ENCODE measurements at regions not wholly inside any gene's neighbourhood (a gene's known extent, or its start where the extent isn't known, plus 50 kb on each side); places are given as distances from the start of the nearest gene placed in this dataset.
A peak's percentile ranks its signal among the peaks of the same experiment; 100 is the strongest.
"Not testable (repeated sequence)": the region's sequence is repeated elsewhere in the genome, so short reads cannot be mapped to it uniquely, and the experiment has no call there.

DNA sequence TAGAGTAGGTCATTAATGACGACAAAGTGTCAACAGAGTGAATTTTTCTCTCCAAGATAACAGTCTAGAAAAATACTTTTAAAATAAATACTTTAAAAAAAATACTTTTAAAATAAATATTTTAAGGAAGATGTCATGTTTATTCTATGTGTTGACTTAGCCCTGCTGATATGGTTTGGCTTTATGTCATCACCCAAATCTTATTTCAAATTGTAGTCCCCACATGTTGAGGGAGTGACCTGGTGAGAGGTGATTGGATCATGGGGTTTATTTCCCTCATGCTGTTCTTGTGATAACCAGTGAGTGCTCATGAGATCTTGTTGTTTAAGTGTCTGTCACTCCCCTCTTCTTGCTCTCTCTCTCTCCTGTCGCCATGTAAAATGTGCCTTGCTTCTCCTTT is 754.9 kb upstream of the SLIT2 start:
- TF ChIP-seq, protein P1, sequence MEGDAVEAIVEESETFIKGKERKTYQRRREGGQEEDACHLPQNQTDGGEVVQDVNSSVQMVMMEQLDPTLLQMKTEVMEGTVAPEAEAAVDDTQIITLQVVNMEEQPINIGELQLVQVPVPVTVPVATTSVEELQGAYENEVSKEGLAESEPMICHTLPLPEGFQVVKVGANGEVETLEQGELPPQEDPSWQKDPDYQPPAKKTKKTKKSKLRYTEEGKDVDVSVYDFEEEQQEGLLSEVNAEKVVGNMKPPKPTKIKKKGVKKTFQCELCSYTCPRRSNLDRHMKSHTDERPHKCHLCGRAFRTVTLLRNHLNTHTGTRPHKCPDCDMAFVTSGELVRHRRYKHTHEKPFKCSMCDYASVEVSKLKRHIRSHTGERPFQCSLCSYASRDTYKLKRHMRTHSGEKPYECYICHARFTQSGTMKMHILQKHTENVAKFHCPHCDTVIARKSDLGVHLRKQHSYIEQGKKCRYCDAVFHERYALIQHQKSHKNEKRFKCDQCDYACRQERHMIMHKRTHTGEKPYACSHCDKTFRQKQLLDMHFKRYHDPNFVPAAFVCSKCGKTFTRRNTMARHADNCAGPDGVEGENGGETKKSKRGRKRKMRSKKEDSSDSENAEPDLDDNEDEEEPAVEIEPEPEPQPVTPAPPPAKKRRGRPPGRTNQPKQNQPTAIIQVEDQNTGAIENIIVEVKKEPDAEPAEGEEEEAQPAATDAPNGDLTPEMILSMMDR (conservative IDR thresholded peaks at IDR 0.05; ENCODE audit: low read length), result no peak
- H3K4me3 ChIP-seq (ENCODE audit: low read length), result no peak overlapping the region
- DNase-seq (ENCODE audit: low read depth), result no peak

- peak; percentile 8 for DNase-seq (ENCODE audit: low read depth)
- no peak overlapping the region for H3K4me3 ChIP-seq (ENCODE audit: low read length)
Measured at GRCh38 chr4:19494961-19495360, 756.7 kb upstream of the SLIT2 start.

GRCh38 chr4:19492606-19493005 is 759.1 kb upstream of the SLIT2 start:
- TF ChIP-seq, protein P1 (conservative IDR thresholded peaks at IDR 0.05; ENCODE audit: low read length), result no peak
- no peak overlapping the region for H3K4me3 ChIP-seq (ENCODE audit: low read length)
- DNase-seq (ENCODE audit: low read depth), result peak; percentile 20

More at GRCh38 chr4:19494961-19495360, 756.7 kb upstream of the SLIT2 start:
- TF ChIP-seq, protein P1 (conservative IDR thresholded peaks at IDR 0.05; ENCODE audit: low read length), result no peak

DNA sequence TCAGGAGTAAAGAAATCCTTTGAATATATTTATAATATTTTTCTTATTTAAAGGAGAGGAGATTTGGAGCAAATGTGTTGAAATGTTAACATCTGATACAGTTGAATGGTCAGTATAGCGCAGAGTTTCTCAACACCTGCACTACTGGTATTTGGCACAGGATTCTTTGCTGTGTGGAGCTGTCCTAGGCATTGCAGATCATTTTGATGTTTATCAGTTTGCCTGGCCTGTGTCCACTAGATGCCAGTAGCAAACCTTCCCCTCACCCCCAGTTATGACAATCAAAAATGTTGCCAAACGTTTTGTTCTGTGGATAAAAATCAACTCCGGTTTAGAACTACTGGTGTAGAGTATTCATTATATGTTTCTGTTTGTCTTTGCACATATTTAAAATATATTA is 765.3 kb upstream of the SLIT2 start:
- TF ChIP-seq, protein P1 (conservative IDR thresholded peaks at IDR 0.05; ENCODE audit: low read length), result no peak
- DNase-seq (ENCODE audit: low read depth), result no peak
- H3K4me3 ChIP-seq (ENCODE audit: low read length), result no peak overlapping the region

GRCh38 chr4:19478791-19479190 is 772.9 kb upstream of the SLIT2 start:
- H3K4me3 ChIP-seq (ENCODE audit: low read length), result no peak overlapping the region
- DNase-seq (ENCODE audit: low read depth), result peak; percentile 28
- TF ChIP-seq, protein P1 (conservative IDR thresholded peaks at IDR 0.05; ENCODE audit: low read length), result no peak

- H3K4me3 ChIP-seq (ENCODE audit: low read length), result no peak overlapping the region
- peak; percentile 3 for DNase-seq (ENCODE audit: low read depth)
- TF ChIP-seq, protein P1 (conservative IDR thresholded peaks at IDR 0.05; ENCODE audit: low read length), result no peak
Measured at GRCh38 chr4:19473569-19473968, 778.1 kb upstream of the SLIT2 start.

DNA sequence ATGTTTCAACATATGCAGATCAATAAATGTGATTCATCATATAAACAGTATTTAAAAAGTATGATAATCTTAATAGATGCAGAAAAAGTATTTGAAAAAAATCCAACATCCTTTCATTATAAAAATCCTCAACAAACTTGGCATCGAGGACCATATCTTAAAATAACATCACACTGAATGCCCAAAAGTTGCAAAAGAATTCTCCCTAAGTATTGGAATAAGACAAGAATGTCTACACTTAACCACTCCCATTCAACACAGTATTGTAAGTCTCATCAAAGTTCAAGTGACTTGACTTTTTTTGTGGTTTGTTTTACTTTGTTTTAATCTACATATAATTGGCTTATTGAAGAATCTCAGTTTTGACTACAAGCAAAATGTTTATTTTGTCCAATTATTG is 779.0 kb upstream of the SLIT2 start:
- peak; percentile 39 for DNase-seq (ENCODE audit: low read depth)
- TF ChIP-seq, protein P1 (conservative IDR thresholded peaks at IDR 0.05; ENCODE audit: low read length), result no peak
- H3K4me3 ChIP-seq (ENCODE audit: low read length), result no peak overlapping the region

DNA sequence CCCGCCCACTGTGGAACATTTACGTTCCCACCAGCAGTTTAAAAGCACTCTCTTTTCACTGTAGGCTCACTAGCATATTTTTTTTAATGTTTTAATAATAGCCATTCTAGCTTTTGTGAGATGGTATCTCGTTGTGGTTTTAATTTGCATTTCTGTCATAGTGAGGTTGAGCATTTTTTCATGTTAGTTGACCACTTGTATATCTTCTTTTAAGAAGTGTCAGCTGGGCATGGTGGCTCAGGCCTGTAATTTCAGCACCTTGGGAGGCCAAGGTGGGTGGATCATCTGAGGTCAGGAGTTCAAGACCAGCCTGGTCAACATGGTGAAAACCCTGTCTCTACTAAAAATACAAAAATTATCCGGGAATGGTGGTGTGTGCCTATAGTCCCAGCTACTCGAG is 781.7 kb upstream of the SLIT2 start:
- H3K4me3 ChIP-seq (ENCODE audit: low read length), result not testable (repeated sequence)
- peak; percentile 34 for DNase-seq (ENCODE audit: low read depth)
